Bone marrow (tissue), 2 donors: ENCODE measurements at regions not wholly inside any gene's neighbourhood (a gene's known extent, or its start where the extent isn't known, plus 50 kb on each side); places are given as distances from the start of the nearest gene placed in this dataset.
"Not testable (repeated sequence)": the region's sequence is repeated elsewhere in the genome, so short reads cannot be mapped to it uniquely, and the experiment has no call there.

Experiments used
- DNase-seq, 2 donors: peaks; one replicate each; lab custom pipeline; 2025; lab: John Stamatoyannopoulos, UW

GRCh38 chr3:22318325-22318724 is 567.3 kb upstream of the ZNF385D start:
- DNase-seq, result no peak

GRCh38 chr3:22319446-22319845 is 568.4 kb upstream of the ZNF385D start:
- no peak for DNase-seq

- DNase-seq, result no peak
Observed at GRCh38 chr3:22322861-22323260, 571.9 kb upstream of the ZNF385D start.

- DNase-seq, result no peak
Observed at GRCh38 chr3:22326305-22326704, 575.3 kb upstream of the ZNF385D start.

- DNase-seq, result no peak
Observed at GRCh38 chr3:22334996-22335395, 584.0 kb upstream of the ZNF385D start.

GRCh38 chr3:22349215-22349851 is 598.3 kb upstream of the ZNF385D start:
- no peak for DNase-seq

GRCh38 chr3:22351806-22352205 is 600.8 kb upstream of the ZNF385D start:
- DNase-seq, result no peak

GRCh38 chr3:22353126-22353525 is 602.1 kb upstream of the ZNF385D start:
- DNase-seq, result no peak

GRCh38 chr3:22358334-22358733 is 607.3 kb upstream of the ZNF385D start:
- no peak for DNase-seq

- DNase-seq, result no peak
Observed at GRCh38 chr3:22360164-22360563, 609.2 kb upstream of the ZNF385D start.

GRCh38 chr3:22360970-22361369 is 610.0 kb upstream of the ZNF385D start:
- DNase-seq, result no peak

- DNase-seq, result no peak
Observed at GRCh38 chr3:22361521-22361920, 610.5 kb upstream of the ZNF385D start.

GRCh38 chr3:22364851-22365250 is 613.8 kb upstream of the ZNF385D start:
- DNase-seq, result no peak

- no peak for DNase-seq
Observed at GRCh38 chr3:22366781-22367180, 615.8 kb upstream of the ZNF385D start.

GRCh38 chr3:22371036-22371435 is 620.0 kb upstream of the ZNF385D start:
- no peak for DNase-seq

GRCh38 chr3:22371607-22372291 is 620.7 kb upstream of the ZNF385D start:
- DNase-seq, result no peak

- no peak for DNase-seq
Observed at GRCh38 chr3:22372292-22373062, 621.5 kb upstream of the ZNF385D start.

GRCh38 chr3:22373182-22373581 is 622.2 kb upstream of the ZNF385D start:
- no peak for DNase-seq

GRCh38 chr3:22373827-22374226 is 622.8 kb upstream of the ZNF385D start:
- no peak for DNase-seq

- DNase-seq, result no peak
Observed at GRCh38 chr3:22377421-22377820, 626.4 kb upstream of the ZNF385D start.

GRCh38 chr3:22378869-22379268 is 627.9 kb upstream of the ZNF385D start:
- no peak for DNase-seq

- no peak for DNase-seq
Observed at GRCh38 chr3:22380253-22380652, 629.2 kb upstream of the ZNF385D start.

GRCh38 chr3:22381564-22381963 is 630.6 kb upstream of the ZNF385D start:
- DNase-seq, result not testable (repeated sequence)
